ENCODE measurements at regions not wholly inside any gene's neighbourhood (a gene's known extent, or its start where the extent isn't known, plus 50 kb on each side); places are given as distances from the start of the nearest gene placed in this dataset.
"Not testable (repeated sequence)": the region's sequence is repeated elsewhere in the genome, so short reads cannot be mapped to it uniquely, and the experiment has no call there.

GRCh38 chr10:2918489-2918888 lies 148.9 kb upstream of the PFKP start:
- DNase-seq: no peak

GRCh38 chr10:2917926-2918325 lies 149.4 kb upstream of the PFKP start:
- DNase-seq: no peak

GRCh38 chr10:2915412-2915811 lies 151.9 kb upstream of the PFKP start:
- no peak for DNase-seq

- no peak for DNase-seq
Measured at GRCh38 chr10:2914741-2915140, 152.6 kb upstream of the PFKP start.

GRCh38 chr10:2913474-2913873 lies 153.9 kb upstream of the PFKP start:
- no peak for DNase-seq

GRCh38 chr10:2910656-2911055 lies 156.7 kb upstream of the PFKP start:
- no peak for DNase-seq

GRCh38 chr10:2909921-2910320 lies 157.4 kb upstream of the PFKP start:
- no peak for DNase-seq

- DNase-seq: no peak
Measured at GRCh38 chr10:2908851-2909630, 158.3 kb upstream of the PFKP start.

- no peak for DNase-seq
Measured at GRCh38 chr10:2906974-2907373, 160.4 kb upstream of the PFKP start.

- no peak for DNase-seq
Measured at GRCh38 chr10:2905851-2906250, 161.5 kb upstream of the PFKP start.

GRCh38 chr10:2900530-2900929 lies 166.8 kb upstream of the PFKP start:
- DNase-seq: no peak

GRCh38 chr10:2899246-2899951 lies 167.9 kb upstream of the PFKP start:
- DNase-seq: no peak

GRCh38 chr10:2898509-2898860 lies 168.9 kb upstream of the PFKP start:
- no peak for DNase-seq

GRCh38 chr10:2897619-2898508 lies 169.5 kb upstream of the PFKP start:
- peak; percentile 75 for DNase-seq

- DNase-seq: not testable (repeated sequence)
Measured at GRCh38 chr10:2896334-2896733, 171.0 kb upstream of the PFKP start.

GRCh38 chr10:2895594-2896196 lies 171.7 kb upstream of the PFKP start:
- DNase-seq: no peak

GRCh38 chr10:2893991-2894390 lies 173.4 kb upstream of the PFKP start:
- no peak for DNase-seq

- peak; percentile 68 for DNase-seq
Measured at GRCh38 chr10:2893158-2893845, 174.0 kb upstream of the PFKP start.

GRCh38 chr10:2891770-2892124 lies 175.6 kb upstream of the PFKP start:
- no peak for DNase-seq

GRCh38 chr10:2891073-2891769 lies 176.1 kb upstream of the PFKP start:
- no peak for DNase-seq

- no peak for DNase-seq
Measured at GRCh38 chr10:2890093-2890492, 177.3 kb upstream of the PFKP start.

- DNase-seq: no peak
Measured at GRCh38 chr10:2888403-2889004, 178.8 kb upstream of the PFKP start.
